HG03520 (cell line): ENCODE measurements at regions not wholly inside any gene's neighbourhood (a gene's known extent, or its start where the extent isn't known, plus 50 kb on each side); places are given as distances from the start of the nearest gene placed in this dataset.

Experiments used
- ATAC-seq: cut with Tn5 transposase; IDR thresholded peaks from one replicate; pipeline ENCODE4 v1.9.1; 2021; ENCODE audit warnings: mild to moderate bottlenecking, moderate library complexity; ENCODE audit not compliant: unreplicated experiment

GRCh38 chrX:45894864-45895645, 650.2 kb downstream of the ZNF674 start:
- no peak for ATAC-seq

DNA sequence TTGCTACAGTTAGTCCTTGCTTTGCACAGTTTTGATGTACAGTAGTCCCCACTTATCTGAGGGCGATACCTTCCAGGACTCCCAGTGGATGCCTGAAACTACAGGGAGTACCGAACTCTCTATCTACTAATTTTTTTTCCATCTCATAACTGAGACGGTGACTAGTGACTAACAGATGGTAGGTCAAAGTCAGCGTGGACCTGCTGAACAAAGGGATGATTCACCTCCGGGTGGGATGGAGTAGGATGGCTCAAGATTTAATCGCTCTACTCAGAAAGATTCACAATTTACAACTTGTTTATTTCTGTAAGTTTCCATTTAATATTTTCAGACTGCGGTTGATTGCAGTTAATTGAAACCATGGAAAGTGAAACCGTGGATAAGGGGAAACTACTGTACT, 655.8 kb downstream of the ZNF674 start:
- ATAC-seq: no peak

GRCh38 chrX:45888518-45888917, 656.7 kb downstream of the ZNF674 start:
- ATAC-seq: no peak

DNA sequence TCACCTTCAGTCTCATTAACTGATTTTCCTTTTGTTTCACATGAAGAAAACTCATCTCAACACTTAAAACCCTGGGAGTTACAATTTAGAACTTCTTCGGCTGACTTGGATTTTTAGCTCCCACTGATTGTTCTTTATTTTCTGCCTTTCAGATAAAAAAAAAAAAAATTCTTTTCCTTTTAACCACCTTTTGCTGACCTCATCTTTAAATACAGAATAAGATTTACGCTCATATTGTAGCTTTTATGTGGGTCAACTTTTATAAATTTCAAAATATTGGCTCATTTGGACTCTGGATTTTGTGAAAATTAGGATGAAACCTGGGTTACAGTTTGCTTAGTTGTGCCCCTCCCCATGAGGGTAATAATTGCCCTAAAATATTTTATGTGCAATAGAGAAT, 659.3 kb downstream of the ZNF674 start:
- ATAC-seq: no peak

GRCh38 chrX:45879512-45879911, 665.7 kb downstream of the ZNF674 start:
- no peak for ATAC-seq

DNA sequence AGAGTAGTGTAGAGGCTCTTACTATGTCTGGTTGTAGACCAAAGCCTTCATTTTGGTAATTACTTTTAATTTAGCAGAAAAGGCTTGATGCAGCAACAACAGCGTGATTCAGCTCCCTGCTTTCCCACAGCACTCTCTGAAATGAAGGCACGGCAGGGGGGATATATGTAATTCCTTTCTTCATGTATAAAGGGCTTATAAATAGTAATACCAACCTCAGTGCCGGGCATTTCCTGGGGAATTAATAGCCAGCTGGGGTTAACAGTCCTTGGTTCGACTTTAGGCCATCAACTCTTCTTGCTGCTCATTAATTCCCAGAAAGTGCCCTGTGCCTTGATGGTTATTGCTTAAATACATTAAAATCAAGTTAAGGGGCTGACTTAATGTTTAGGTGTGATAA, 669.0 kb downstream of the ZNF674 start:
- no peak for ATAC-seq

DNA sequence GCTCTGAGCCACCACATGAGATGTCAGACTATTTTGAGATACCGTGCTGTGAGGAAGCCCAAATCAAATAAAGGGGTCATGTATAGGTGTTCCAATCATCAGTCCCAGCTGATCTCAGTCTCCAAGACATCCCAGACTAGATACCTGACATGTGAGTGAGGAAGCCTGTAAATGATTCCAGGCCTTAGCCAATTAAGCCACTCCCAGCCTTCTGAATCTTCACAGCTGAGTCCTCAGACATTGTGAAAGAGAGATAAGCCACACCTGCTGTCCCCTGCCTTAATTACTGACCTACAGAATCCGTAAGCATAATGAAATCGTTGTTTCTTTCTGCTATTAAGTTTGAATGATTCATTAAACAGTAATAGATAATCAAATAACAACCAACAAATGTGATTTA, 671.4 kb downstream of the ZNF674 start:
- no peak for ATAC-seq

DNA sequence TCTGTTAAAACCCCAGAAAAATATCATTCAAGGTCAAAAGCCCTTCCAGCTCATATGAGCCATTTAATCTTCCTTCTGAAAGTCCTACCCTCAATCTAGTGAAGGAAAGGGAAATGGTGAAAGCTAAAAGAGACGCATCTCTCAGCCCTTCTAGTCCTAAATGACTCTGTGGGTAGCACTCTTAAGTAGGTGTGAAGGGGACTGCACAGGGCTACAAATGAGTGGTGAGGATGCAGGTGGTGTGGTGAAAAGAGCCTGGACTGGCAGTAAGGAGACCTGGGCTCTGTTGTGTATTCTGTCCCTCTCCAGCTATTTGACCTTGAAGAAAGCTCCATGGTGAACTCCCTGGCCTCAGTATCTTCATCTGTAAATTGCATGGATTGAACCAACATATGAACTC, 671.8 kb upstream of the DIPK2B start:
- no peak for ATAC-seq

DNA sequence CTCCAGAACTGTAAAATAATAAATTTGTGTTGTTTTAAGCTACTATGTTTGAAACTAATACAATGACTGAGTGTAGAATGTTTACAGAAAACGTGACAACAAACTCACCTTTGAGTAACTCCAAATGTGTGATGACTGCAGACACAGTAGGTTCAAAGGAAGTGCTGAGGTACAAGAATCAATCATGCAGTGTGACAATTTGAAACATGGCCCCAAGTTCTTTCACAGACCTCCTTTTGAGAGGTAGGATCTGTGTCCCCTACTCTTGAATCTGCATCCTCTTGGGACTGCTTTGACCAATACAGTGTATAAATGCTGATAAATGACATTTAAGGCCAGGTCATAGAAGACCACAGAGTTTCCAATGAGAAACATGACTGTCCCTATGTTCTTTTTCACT, 667.7 kb upstream of the DIPK2B start:
- no peak for ATAC-seq

DNA sequence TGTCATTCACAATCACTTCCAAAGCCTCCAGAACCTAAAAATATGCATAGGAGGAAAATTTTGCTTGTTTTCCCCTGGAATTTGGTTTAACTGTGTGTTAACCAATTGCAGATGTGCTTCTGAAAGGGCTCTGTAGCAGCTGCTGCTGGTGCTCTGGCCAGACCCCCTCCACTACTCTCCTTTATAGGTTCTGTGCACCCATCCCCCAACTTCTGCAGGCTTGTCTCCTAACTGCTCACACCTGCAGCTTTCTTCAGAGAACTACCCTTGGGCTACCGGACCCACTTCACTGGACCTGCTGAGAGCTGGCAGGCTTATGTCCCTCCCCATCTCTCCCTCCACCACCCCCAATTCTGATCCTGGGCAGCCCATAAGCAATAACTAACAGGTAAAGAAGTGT, 662.1 kb upstream of the DIPK2B start:
- no peak for ATAC-seq

DNA sequence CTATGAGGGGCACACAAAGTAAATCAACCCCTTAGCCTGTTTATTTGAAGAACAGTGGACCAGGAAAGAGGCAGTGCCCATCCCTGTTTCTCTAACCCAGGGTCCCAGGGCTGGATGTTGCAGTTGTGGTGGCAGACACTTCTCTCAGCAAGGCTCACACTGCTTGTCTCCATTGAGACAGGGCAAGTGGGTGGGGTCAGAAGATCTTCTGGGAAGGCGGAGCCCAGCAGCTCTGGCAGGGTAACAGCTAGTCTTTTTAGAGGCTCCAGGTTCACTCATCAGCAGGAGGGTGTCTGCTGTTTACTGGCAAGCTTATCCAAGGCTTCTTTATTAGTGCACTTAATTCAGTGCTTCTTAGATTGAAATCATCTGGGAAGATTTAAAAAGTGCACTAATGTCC, 659.8 kb upstream of the DIPK2B start:
- ATAC-seq: no peak

GRCh38 chrX:45859407-45859806, 658.7 kb upstream of the DIPK2B start:
- ATAC-seq: no peak

GRCh38 chrX:45852884-45853283, 652.2 kb upstream of the DIPK2B start:
- ATAC-seq: no peak

GRCh38 chrX:45851434-45851991, 650.8 kb upstream of the DIPK2B start:
- no peak for ATAC-seq

GRCh38 chrX:45850775-45851433, 650.2 kb upstream of the DIPK2B start:
- no peak for ATAC-seq

DNA sequence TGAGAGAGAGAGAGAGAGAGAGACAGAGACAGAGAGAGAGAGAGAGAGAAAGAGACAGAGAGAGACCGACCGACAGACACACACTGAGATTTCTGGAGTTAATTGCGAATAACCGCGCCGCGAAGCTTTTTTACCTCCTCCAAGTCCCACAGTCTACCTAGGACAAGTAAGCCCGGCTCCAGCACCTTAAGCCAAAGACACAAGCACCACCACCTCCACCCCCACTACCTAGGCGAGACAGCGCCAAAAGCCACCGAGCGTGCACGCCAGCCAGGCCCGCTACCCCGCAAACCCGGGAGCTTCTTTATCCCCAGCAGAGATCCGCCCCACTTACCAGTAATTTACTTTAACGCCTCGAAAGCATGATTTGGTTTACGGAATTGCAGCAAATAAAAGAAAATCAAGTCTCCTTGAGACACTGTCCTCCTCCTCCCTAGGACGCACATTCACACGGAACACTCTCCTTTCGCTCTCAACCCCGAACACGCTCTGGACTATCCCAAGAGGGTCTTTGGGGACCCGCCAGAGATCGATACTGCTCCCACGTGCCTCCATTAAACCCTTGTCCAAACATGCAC, 649.6 kb upstream of the DIPK2B start:
- no peak for ATAC-seq

- no peak for ATAC-seq
Observed at GRCh38 chrX:45849261-45849862, 648.7 kb upstream of the DIPK2B start.

- no peak for ATAC-seq
Observed at GRCh38 chrX:45847961-45848360, 647.3 kb upstream of the DIPK2B start.

DNA sequence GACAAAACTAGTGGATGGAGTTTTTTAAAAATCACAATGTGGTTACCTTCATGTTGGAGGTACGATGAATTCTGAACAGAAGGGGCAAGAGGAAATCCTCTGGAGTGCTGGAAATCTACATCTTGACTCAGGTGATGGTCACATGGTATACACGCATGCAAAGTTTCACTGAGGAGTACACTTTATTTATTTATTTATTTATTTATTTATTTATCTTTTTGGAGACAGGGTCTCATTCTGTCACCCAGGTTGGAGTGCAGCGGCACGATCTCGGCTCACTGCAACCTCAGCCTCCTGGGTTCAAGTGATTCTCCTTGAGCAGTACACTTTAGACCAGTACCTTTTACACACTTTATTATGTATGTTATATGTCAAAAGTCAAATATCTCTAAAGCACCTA, 645.7 kb upstream of the DIPK2B start:
- no peak for ATAC-seq

DNA sequence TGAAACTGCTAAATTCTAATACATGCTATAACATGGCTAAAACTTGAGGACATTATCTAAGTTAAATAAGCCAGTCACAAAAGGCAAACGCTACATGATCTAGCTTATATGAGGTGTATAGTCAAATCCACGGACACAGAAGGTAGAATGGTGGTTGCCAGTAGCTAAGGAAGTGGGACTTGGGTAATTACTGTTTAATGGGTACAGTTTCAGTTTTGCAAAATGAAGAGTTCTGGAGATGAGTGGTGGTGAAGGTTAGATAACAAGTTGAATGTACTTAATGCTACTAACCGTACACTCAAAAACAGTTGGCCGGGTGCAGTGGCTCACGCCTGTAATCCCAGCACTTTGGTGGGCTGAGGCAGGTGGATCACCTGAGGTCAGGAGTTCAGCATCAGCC, 644.5 kb upstream of the DIPK2B start:
- no peak for ATAC-seq

DNA sequence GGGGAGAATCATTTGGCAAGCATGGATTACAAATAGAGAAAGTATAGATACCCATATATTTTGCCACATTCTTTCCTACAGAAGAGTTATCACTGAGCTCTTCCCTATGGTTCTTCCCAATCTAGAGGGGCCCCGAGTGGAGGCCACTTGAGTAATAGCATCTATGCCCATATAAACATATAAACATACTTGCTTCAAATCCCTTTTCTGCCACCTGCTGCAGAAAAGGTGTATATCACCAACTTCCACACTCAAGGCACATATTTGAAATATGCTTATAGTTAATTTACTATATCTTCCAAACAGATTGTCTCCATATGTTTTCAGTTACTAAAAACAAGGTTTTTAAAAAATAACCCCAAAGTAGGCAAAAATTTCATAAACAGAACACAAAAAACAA, 642.8 kb upstream of the DIPK2B start:
- no peak for ATAC-seq

GRCh38 chrX:45842926-45843315, 642.2 kb upstream of the DIPK2B start:
- ATAC-seq: no peak
